NCI-H2029 (cell line): ENCODE measurements at regions not wholly inside any gene's neighbourhood (a gene's known extent, or its start where the extent isn't known, plus 50 kb on each side); places are given as distances from the start of the nearest gene placed in this dataset.

Experiments used
- DNase-seq: peaks from one replicate; lab custom pipeline; 2025; lab: John Stamatoyannopoulos, UW

DNA sequence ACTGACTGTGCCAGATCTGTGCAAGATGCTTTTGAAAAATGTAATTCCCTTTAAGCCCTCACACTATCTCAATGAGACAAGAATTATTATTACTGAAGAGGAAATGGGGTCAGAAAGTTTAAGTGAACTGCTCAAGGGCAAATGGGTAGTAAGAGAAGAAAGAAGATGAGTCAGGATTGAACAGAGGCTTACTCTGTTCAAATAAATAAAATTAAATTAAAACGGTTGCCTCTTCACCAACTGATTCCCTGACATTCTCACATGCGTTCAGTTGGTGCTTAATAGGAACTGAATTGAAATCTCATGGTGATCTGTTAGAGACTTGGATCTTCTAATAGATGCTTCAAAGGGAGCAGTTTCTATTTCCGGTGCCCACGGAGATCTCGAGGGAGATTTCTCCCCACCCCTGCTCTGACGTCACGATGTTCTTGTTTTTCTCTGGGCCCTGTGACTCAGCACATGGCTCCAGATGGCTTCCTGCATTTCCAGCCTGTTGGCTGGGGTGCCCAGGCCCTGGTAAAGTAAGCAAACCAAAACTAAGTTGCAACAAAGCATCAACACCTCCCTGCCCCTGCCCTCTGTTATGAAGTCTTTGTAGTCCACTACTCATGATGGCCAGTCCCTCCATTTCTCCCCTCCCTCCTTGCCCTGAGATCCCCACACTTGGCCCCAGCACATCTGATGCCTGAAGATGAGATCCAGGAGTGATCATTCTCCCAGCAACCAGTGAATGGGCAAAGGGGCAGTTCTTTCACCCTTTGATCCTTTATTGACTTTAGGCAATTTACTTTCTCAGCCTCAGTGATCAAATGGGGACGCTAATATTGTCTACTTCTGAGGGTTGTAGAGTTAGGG, 106.1 kb upstream of the CPEB4 start:
- no peak for DNase-seq

DNA sequence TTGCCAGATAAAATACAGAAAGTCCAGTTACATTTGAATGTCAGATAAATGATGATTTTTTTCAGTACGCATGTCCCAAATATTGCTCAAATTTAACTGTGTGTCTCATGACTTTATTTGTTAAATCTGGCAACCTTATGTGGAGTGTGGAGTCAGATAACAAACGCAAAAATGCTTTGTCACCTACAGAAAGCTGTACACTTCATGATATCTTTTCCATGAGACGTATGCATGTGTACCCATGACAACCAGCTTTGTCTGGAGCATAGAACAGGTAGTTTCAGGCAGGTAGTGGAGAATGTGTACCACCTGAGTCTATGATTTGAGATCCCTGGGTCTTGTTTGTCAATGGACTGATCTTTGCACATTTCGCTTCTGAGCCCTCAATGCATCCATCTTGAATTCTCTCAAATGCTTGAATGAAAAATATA, 105.5 kb upstream of the CPEB4 start:
- DNase-seq = no peak

- no peak for DNase-seq
These were observed 104.8 kb upstream of the CPEB4 start for GRCh38 chr5:173783371-173783770.

- no peak for DNase-seq
These were observed 102.7 kb upstream of the CPEB4 start for GRCh38 chr5:173785400-173785799.

- DNase-seq = no peak
These were observed 102.3 kb upstream of the CPEB4 start for GRCh38 chr5:173785866-173786265.

DNA sequence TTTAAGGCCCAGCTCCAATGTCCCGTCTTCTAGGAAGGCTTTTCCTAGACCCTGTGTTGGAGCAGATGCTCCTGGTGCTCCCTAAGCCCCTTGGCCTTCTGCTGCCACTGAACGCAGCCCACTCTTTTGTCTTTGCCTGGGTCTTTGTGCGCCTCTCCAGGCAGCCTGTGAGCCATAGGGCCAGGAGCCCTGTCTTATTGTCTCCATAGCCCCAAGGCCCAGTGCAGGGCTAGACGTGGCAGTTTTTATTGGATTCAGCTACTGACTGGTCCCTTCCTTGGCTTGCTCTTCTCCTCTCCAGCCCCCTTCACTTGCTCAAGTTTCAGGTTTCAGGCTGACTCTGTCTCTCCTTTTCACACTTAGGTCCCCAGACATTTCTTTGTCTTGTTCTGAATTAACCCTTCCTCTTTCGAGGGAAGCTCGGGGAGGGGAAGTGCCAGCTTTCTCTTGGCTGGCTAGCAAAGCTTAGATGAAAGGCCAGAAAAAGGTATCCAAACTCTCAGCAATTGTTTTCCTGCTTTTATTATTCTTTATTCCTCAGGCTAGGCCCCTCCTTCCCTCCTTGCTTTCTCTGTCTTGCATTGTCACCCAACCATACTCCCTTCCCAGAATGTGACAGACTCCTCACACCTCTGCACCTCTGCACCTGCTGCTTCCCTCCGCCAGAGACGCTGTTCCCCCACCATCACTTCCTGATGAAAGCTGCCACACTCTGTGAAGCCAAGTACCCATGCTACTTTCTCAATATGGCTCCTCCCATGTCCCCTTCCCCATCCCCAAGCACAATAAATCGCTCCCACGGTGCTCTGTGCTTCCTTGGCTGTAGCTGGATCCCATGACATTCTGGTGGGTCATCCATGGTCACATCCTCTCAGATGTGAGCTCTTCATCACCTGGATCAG, 101.6 kb upstream of the CPEB4 start:
- no peak for DNase-seq

DNA sequence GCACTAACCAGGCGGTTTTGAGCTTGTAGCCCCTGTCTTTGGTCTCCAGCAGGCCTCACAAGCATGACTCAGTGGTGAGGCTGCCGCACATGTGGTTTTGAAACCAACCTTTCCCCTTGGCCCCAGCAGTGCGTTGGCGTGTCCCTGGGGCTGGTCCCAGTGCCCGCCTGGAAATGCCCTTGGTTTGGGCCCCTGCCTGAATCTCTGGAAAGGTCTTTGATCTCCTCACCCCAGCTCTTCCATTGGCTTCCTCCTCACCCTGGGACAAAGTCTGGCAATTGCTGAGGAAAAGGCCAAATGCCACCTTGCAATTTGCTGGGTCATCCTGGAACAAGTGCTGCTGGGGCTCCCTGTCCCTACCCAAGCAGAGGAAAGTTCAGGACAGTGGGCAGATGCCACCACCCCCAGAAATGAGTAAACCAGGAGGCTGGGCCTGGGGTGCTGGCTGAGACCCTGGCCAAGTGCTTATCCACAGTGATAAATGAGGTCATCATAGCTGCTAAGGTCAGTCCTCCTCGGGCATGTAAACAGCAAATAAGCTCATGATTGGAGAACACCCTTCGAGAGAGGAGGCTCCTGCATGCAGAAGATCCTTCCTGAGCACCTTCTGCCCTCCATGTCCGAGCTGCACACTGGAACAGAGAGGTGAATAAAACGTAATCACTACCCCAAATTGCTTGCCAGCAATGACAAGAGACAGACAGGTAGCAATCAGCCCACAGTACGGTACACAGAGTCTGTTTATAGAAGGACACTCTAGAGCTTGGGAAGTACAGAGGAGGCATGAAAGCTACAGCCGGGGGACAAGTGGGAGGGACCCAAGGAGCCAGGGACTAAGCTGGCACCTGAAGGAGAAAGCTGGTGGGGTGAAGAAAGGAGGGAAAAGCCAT, 98.9 kb upstream of the CPEB4 start:
- DNase-seq = no peak

- DNase-seq = no peak
These were observed 97.9 kb upstream of the CPEB4 start for GRCh38 chr5:173790177-173790719.

DNA sequence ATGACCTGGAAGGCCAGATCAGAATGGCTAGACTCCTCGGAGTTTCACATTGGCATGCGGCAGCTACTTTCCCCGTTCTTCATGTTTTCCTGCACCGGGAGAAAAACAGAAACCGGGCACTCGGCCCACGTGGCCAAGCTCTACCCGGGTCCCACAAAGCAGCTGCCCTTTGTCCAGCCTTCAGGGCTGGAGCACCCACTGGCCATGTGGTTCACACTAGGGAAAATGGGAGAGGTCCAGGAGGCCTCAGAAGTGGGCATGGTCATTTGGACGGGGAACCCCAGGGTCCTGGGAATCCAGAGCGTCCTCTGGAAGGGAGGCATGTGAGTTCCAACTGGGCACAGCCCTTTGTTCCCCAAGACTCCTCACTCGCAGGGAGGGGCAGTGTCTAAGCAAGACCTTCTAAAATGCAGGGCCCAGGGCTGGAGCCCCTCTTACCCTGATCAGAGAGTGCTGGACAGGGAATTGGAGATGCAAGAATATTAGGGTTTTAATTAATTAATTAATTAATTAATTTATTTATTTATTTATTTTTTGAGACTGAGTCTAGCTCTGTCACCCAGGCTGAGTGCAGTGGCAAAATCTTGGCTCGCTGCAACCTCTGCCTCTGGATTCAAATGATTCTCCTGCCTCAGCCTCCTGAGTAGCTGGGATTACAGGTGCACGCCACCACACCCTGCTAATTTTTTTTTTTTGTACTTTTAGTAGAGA, 97.2 kb upstream of the CPEB4 start:
- no peak for DNase-seq

DNA sequence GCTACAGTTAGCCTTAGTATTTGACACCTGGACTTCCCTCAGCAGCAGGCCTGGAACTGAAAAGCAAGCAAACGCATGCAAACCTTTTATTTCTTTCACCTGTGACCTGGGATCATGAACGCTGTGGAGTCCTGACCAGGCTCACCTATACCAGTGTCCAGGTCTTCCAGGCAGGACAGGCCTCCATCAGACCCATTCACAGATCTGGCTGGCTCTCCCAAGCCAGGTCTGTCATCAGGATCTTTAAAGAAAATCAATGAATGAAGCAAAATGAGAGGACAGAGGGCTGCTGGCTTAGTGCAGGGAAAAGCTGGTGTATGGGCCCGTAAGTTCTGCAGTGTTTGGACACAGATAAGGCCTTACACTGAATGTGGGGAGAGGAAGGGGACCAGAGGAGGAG, 96.3 kb upstream of the CPEB4 start:
- no peak for DNase-seq

DNA sequence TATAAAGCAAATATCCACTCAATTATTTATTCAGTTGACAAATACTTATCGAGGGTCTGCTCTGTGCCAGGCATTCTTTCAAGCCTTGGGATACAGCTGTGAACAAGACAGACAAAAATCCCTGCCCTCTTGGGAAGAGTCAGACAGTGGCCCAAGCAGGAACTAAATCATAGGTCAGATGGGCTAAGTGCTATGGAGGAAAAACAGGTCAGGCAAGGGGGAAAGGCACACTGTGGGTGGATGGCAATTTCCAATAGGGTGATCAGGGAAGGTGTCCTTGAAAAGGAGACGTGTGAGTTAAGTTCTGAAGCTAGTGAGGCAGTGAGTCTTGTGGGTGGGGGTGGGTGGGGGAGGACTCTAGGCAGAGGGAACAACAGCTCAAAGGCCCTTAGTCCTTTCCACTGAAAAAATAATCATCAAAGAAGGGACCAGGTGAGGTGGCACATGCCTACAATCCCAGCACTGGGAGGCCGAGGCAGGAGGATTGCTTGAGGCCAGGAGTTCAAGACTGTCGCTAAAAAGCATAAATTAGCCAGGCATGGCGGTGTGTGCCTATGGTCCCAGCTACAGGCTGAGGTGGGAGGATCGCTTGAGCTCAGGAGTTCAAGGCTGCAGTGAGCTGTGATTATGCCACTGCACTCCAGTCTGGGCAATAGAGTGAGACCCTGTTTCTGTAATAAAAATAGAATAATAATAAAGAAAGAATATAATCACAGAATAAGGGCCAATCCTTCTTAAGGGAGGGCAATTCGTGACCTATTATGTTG, 95.2 kb upstream of the CPEB4 start:
- no peak for DNase-seq

DNA sequence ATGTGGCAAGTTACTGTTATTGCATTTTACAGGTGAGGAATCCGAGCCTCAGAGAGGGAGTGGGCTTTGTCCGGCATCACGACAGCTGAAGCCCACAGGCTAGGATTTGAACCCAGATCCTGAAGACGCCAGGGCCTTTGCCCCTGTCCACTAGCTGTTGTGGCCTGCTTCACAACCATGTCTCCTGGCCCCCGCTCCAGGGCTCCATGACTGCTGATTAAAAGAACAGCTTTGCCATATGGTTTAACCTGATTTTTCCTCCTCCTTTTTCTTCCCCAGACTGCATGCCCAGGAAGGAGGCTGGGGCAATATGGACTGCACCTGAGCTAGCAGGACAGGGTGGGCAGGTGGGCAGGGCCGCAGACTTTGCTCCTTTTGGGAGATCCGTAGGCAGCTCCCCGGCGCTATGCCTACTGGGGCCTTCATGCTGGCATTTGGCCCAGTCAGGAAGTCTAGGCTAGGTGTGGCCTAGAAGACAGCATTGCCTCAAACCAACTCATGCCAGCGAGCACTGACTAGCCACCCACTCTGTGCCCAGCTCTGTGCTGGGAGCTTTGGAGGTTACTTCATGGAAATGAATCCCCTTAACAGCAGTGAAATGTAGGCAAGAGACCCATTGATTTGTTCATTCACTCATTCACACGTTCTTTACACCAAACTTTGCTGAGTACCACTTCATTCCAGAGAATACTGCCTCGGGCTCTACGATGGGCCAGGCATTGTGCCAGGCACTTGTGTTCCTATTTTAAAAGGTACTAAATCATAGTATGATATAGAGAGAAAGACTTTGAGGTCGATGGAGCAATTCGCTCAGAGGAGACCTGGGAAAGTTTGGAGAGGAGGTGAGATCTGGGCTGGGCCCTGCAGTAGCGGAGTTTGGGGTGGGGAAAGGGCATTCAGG, 94.3 kb upstream of the CPEB4 start:
- no peak for DNase-seq

DNA sequence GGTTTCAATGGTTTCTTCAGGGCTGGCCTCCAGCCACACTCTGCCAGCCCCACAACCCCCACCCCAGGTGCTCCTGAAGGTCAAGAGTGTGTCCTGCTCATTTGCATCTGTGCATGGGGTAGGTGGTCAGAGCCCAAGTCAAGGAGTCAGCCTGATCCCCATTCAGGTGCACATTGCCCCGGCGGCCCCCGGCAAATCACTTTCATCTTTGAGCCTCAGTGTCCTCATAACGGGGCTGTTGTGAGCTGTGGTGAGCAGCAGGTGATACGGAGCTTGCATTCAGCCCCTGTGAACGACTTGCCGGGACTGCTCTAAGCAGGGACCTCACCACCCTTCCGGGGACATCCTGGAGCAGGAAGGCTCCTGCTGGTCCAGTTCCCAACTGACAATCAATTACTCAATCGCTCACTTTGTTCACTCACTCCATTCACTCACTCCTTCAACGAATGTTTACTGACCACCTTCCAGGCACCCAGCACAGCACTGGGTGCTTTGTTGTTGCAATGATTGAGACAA, 93.2 kb upstream of the CPEB4 start:
- DNase-seq = no peak

- DNase-seq = no peak
These were observed 92.5 kb upstream of the CPEB4 start for GRCh38 chr5:173795601-173796000.

DNA sequence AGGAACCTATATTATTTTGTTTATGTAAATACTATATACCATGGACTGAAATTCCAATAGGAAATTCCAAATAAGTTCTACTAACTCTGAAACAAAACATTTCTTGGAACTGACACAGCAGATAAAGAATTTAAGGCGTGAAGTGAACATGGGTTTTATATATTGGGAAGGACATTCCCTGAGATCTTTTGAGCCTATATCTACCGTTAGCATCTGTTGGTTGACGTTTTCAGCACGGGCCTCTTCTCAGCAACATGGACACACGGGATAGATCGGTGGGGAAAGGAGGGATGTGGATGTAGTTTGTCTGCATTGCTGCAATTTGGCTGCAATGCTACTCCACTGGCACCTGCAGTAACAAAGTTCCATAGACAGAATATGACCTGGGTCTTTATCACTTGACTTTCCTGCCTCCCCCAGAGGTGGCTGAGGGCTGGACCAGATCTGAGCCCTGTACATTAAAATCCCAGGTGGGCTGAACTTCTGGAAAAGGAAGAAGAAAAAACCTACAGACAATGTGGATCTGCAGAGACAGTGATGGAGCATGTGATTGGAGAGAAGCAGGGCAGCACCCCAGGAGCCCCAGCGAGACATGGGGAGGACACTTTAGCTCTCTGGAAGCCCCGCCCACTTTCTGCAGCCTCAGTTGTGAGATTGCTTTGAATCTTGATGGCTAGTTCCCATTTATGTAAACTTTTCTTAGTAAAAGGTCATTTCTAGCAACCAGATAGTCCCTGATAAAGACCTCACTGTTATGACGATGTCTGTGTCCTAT, 91.2 kb upstream of the CPEB4 start:
- DNase-seq = no peak

DNA sequence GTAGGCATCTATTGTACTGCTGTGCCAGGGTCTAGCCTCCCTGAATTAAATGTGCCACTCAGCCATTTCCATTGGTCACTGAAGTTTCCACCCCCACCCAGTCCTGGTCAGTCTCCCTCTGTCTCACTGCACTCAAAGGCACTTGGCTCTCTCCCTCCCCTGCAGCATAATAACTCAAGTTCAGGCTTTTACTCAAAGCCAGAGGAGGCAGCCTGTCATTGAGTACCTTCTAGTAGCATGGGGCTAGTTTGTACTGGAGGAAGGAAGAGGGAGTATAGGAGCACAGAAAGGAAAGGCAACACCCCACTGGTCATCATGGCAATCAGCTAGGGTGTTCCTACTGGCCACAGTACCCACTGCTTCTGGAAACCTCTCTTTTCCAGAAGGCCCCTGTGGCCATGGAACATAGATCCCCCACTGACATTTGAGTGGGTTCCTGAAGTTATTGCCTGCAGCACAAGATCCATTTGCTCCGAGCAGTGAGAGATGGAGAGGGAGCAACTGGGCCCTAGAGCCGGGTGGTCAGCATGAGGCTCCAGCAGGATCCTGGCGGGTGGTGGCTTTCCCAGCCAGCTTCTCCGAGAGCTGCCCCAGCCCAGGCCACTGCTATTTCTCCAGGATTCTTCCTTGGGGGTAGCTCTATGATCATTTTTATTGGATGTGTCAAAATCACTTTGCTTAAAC, 89.9 kb upstream of the CPEB4 start:
- DNase-seq = no peak

DNA sequence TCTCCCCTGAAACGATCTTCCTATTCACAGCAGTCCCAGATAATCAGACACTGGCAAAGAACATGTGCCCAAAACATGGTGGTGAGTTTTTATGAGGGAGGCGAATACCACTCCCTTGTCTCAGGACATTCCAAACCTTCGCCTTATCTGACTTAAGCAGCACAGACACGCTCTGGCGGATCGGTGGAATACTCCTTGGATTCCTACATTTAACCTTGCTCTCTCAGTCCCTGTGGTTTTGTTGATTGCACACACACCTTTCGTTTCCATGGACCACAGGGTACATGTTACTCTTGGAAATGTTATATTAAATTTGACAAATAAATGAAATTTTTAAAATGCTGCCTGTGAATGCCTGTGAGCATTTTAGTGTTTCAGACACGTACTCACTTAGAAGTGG, 87.8 kb upstream of the CPEB4 start:
- DNase-seq = no peak

DNA sequence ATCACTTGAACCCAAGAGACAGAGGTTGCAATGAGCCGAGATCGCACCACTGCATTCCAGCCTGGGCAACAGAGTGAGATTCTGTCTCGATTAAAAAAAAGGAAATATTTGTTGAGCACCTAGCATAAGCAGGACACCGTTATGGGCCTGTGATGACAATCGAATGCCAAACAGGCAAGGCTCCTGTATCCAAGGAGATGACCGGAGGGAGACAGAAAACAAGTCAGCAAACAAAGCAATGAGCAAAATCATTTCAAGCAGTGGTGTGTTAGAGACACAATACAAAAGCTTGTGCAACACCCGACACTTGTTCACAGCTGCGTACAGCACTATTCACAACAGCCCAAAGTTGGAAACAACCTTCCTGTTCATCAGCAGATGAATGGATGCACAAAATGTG, 87.1 kb upstream of the CPEB4 start:
- no peak for DNase-seq
